Thyroid gland (tissue), 4 donors: ENCODE measurements at regions not wholly inside any gene's neighbourhood (a gene's known extent, or its start where the extent isn't known, plus 50 kb on each side); places are given as distances from the start of the nearest gene placed in this dataset.

Experiments used
- CTCF ChIP-seq, 6 experiments: fragments of 200-600 bp in 3 of 6; fragments of 450-650 bp in 3 of 6; sonication (generic) in 3 of 6; IDR thresholded peaks; one replicate each; pipeline ENCODE4 v1.5.1; 2016 to 2019; ENCODE audit warnings: antibody characterized with exemption in 6 of 6, mild to moderate bottlenecking in 2 of 6, inconsistent platforms in 1 of 6, moderate library complexity in 1 of 6
- POLR2A ChIP-seq, 2 donors: fragments of 450-650 bp; IDR thresholded peaks; one replicate each; pipeline ENCODE4 v1.6.1; 2017; ENCODE audit warnings: antibody characterized with exemption in 2 of 2, mild to moderate bottlenecking in 2 of 2, moderate library complexity in 1 of 2

GRCh38 chr6:66961191-66961590 lies 1254.2 kb upstream of the EYS start:
- TF ChIP-seq CTCF (IDR thresholded peaks at IDR 0.05) (no peak), POLR2A (IDR thresholded peaks at IDR 0.05) (no peak)
